ENCODE measurements at regions not wholly inside any gene's neighbourhood (a gene's known extent, or its start where the extent isn't known, plus 50 kb on each side); places are given as distances from the start of the nearest gene placed in this dataset.
"Not testable (repeated sequence)": the region's sequence is repeated elsewhere in the genome, so short reads cannot be mapped to it uniquely, and the experiment has no call there.

GRCh38 chr2:91536109-91536508 lies 2844.6 kb downstream of the RPIA start:
- H3K27me3 ChIP-seq (ENCODE audit: control insufficient read depth, extremely low read depth, insufficient read depth, low read length); dilution Hi-C loops (cut with MboI; ENCODE audit: extremely low pct_ligation_motif_present, low sequenced_read_pairs); H3K9me1 ChIP-seq (ENCODE audit: control insufficient read depth, extremely low read depth, insufficient read depth, low read length); DNase-seq (ENCODE audit: low read depth, low spot score); H3K79me2 ChIP-seq (ENCODE audit: control insufficient read depth, insufficient read depth, low read length); H3K4me2 ChIP-seq (ENCODE audit: control insufficient read depth, extremely low read depth, insufficient read depth, low read depth, low read length); H3K9me3 ChIP-seq (ENCODE audit: control insufficient read depth, low read depth, low read length); H3K4me1 ChIP-seq (ENCODE audit: control insufficient read depth, extremely low read depth, insufficient read depth, low read length); H3K9ac ChIP-seq (ENCODE audit: control insufficient read depth, extremely low read depth, insufficient read depth, low read length); H3K36me3 ChIP-seq (ENCODE audit: control insufficient read depth in 2 of 2, extremely low read depth in 1 of 2, insufficient read depth in 2 of 2, low read length in 2 of 2); H3K27ac ChIP-seq (ENCODE audit: control insufficient read depth, insufficient read depth, low read length); H4K20me1 ChIP-seq (ENCODE audit: control insufficient read depth, extremely low read depth, insufficient read depth, low read length); H3K4me3 ChIP-seq (ENCODE audit: control insufficient read depth in 2 of 3, extremely low read depth in 1 of 3, insufficient read depth in 2 of 3, low read depth in 1 of 3, low read length in 3 of 3); H2AFZ ChIP-seq (ENCODE audit: control insufficient read depth, low read length); FAIRE-seq: not testable (repeated sequence)

GRCh38 chr2:91536549-91537263 lies 2845.2 kb downstream of the RPIA start:
- DNase-seq (ENCODE audit: low read depth, low spot score); H3K9ac ChIP-seq (ENCODE audit: control insufficient read depth, extremely low read depth, insufficient read depth, low read length); H3K9me3 ChIP-seq (ENCODE audit: control insufficient read depth, low read depth, low read length); H3K9me1 ChIP-seq (ENCODE audit: control insufficient read depth, extremely low read depth, insufficient read depth, low read length); H2AFZ ChIP-seq (ENCODE audit: control insufficient read depth, low read length); dilution Hi-C loops (cut with MboI; ENCODE audit: extremely low pct_ligation_motif_present, low sequenced_read_pairs); H3K79me2 ChIP-seq (ENCODE audit: control insufficient read depth, insufficient read depth, low read length); H3K4me2 ChIP-seq (ENCODE audit: control insufficient read depth, extremely low read depth, insufficient read depth, low read depth, low read length); H3K4me3 ChIP-seq (ENCODE audit: control insufficient read depth in 2 of 3, extremely low read depth in 1 of 3, insufficient read depth in 2 of 3, low read depth in 1 of 3, low read length in 3 of 3); H3K36me3 ChIP-seq (ENCODE audit: control insufficient read depth in 2 of 2, extremely low read depth in 1 of 2, insufficient read depth in 2 of 2, low read length in 2 of 2); H3K27me3 ChIP-seq (ENCODE audit: control insufficient read depth, extremely low read depth, insufficient read depth, low read length); H3K4me1 ChIP-seq (ENCODE audit: control insufficient read depth, extremely low read depth, insufficient read depth, low read length); H4K20me1 ChIP-seq (ENCODE audit: control insufficient read depth, extremely low read depth, insufficient read depth, low read length); FAIRE-seq; H3K27ac ChIP-seq (ENCODE audit: control insufficient read depth, insufficient read depth, low read length): not testable (repeated sequence)

- H3K9me3 ChIP-seq (ENCODE audit: control insufficient read depth, low read depth, low read length); FAIRE-seq; H3K4me1 ChIP-seq (ENCODE audit: control insufficient read depth, extremely low read depth, insufficient read depth, low read length); H3K27me3 ChIP-seq (ENCODE audit: control insufficient read depth, extremely low read depth, insufficient read depth, low read length); H3K9me1 ChIP-seq (ENCODE audit: control insufficient read depth, extremely low read depth, insufficient read depth, low read length); DNase-seq (ENCODE audit: low read depth, low spot score); H4K20me1 ChIP-seq (ENCODE audit: control insufficient read depth, extremely low read depth, insufficient read depth, low read length); H2AFZ ChIP-seq (ENCODE audit: control insufficient read depth, low read length); H3K27ac ChIP-seq (ENCODE audit: control insufficient read depth, insufficient read depth, low read length); dilution Hi-C loops (cut with MboI; ENCODE audit: extremely low pct_ligation_motif_present, low sequenced_read_pairs); H3K4me3 ChIP-seq (ENCODE audit: control insufficient read depth in 2 of 3, extremely low read depth in 1 of 3, insufficient read depth in 2 of 3, low read depth in 1 of 3, low read length in 3 of 3); H3K36me3 ChIP-seq (ENCODE audit: control insufficient read depth in 2 of 2, extremely low read depth in 1 of 2, insufficient read depth in 2 of 2, low read length in 2 of 2); H3K9ac ChIP-seq (ENCODE audit: control insufficient read depth, extremely low read depth, insufficient read depth, low read length); H3K79me2 ChIP-seq (ENCODE audit: control insufficient read depth, insufficient read depth, low read length); H3K4me2 ChIP-seq (ENCODE audit: control insufficient read depth, extremely low read depth, insufficient read depth, low read depth, low read length): not testable (repeated sequence)
These were observed 2857.8 kb downstream of the RPIA start for GRCh38 chr2:91549316-91549715.

- DNase-seq (ENCODE audit: low read depth, low spot score); FAIRE-seq; H3K9me3 ChIP-seq (ENCODE audit: control insufficient read depth, low read depth, low read length); H3K4me3 ChIP-seq (ENCODE audit: control insufficient read depth in 2 of 3, extremely low read depth in 1 of 3, insufficient read depth in 2 of 3, low read depth in 1 of 3, low read length in 3 of 3); H3K4me1 ChIP-seq (ENCODE audit: control insufficient read depth, extremely low read depth, insufficient read depth, low read length); H3K9me1 ChIP-seq (ENCODE audit: control insufficient read depth, extremely low read depth, insufficient read depth, low read length); H2AFZ ChIP-seq (ENCODE audit: control insufficient read depth, low read length); H3K27me3 ChIP-seq (ENCODE audit: control insufficient read depth, extremely low read depth, insufficient read depth, low read length); dilution Hi-C loops (cut with MboI; ENCODE audit: extremely low pct_ligation_motif_present, low sequenced_read_pairs); H3K79me2 ChIP-seq (ENCODE audit: control insufficient read depth, insufficient read depth, low read length); H3K4me2 ChIP-seq (ENCODE audit: control insufficient read depth, extremely low read depth, insufficient read depth, low read depth, low read length); H3K36me3 ChIP-seq (ENCODE audit: control insufficient read depth in 2 of 2, extremely low read depth in 1 of 2, insufficient read depth in 2 of 2, low read length in 2 of 2); H3K27ac ChIP-seq (ENCODE audit: control insufficient read depth, insufficient read depth, low read length); H3K9ac ChIP-seq (ENCODE audit: control insufficient read depth, extremely low read depth, insufficient read depth, low read length); H4K20me1 ChIP-seq (ENCODE audit: control insufficient read depth, extremely low read depth, insufficient read depth, low read length): not testable (repeated sequence)
These were observed 2866.8 kb downstream of the RPIA start for GRCh38 chr2:91558234-91558633.

GRCh38 chr2:91559269-91559668 lies 2867.8 kb downstream of the RPIA start:
- dilution Hi-C loops (cut with MboI; ENCODE audit: extremely low pct_ligation_motif_present, low sequenced_read_pairs); H3K4me2 ChIP-seq (ENCODE audit: control insufficient read depth, extremely low read depth, insufficient read depth, low read depth, low read length); H3K4me3 ChIP-seq (ENCODE audit: control insufficient read depth in 2 of 3, extremely low read depth in 1 of 3, insufficient read depth in 2 of 3, low read depth in 1 of 3, low read length in 3 of 3); H3K27me3 ChIP-seq (ENCODE audit: control insufficient read depth, extremely low read depth, insufficient read depth, low read length); FAIRE-seq; H4K20me1 ChIP-seq (ENCODE audit: control insufficient read depth, extremely low read depth, insufficient read depth, low read length); H3K9me1 ChIP-seq (ENCODE audit: control insufficient read depth, extremely low read depth, insufficient read depth, low read length); DNase-seq (ENCODE audit: low read depth, low spot score); H3K27ac ChIP-seq (ENCODE audit: control insufficient read depth, insufficient read depth, low read length); H3K4me1 ChIP-seq (ENCODE audit: control insufficient read depth, extremely low read depth, insufficient read depth, low read length); H2AFZ ChIP-seq (ENCODE audit: control insufficient read depth, low read length); H3K9me3 ChIP-seq (ENCODE audit: control insufficient read depth, low read depth, low read length); H3K36me3 ChIP-seq (ENCODE audit: control insufficient read depth in 2 of 2, extremely low read depth in 1 of 2, insufficient read depth in 2 of 2, low read length in 2 of 2); H3K9ac ChIP-seq (ENCODE audit: control insufficient read depth, extremely low read depth, insufficient read depth, low read length); H3K79me2 ChIP-seq (ENCODE audit: control insufficient read depth, insufficient read depth, low read length): not testable (repeated sequence)
